Testis (tissue), 2 donors: ENCODE measurements at regions not wholly inside any gene's neighbourhood (a gene's known extent, or its start where the extent isn't known, plus 50 kb on each side); places are given as distances from the start of the nearest gene placed in this dataset.

Source experiments
- DNase-seq: peaks from one replicate; pipeline ENCODE4 v3.0.0-alpha.2; 2019
- H3K27ac ChIP-seq, 2 donors: fragments of 200-600 bp; sonication (generic); one replicate each; pipeline ENCODE4 v1.5.1; 2019
- H3K27me3 ChIP-seq: fragments of 200-600 bp; sonication (generic); one replicate; pipeline ENCODE4 v1.5.1; 2019
- H3K36me3 ChIP-seq: fragments of 200-600 bp; sonication (generic); one replicate; pipeline ENCODE4 v1.5.1; 2017; ENCODE audit warnings: low read depth; ENCODE audit errors: missing control alignments
- H3K4me1 ChIP-seq: fragments of 200-600 bp; sonication (generic); one replicate; pipeline ENCODE4 v1.5.1; 2019
- H3K4me3 ChIP-seq, 2 donors: fragments of 200-600 bp; sonication (generic); one replicate each; pipeline ENCODE4 v1.5.1; 2017 to 2019
- H3K9me3 ChIP-seq: fragments of 200-600 bp; sonication (generic); one replicate; pipeline ENCODE4 v1.5.1; 2017
- POLR2A ChIP-seq: fragments of 450-650 bp; IDR thresholded peaks from one replicate; pipeline ENCODE4 v1.6.1; 2017; ENCODE audit warnings: antibody characterized with exemption, mild to moderate bottlenecking, moderate library complexity
- WGBS, 2 donors: methylation state at CpG; one replicate each; pipeline ENCODE4 v1.1.5; 2018; 5-methylcytosine and 5-hydroxymethylcytosine counted together
- intact Hi-C: fragments of 100-400 bp; cut with DNase I; formaldehyde crosslinking; loops from one replicate; pipeline ENCODE4 v1.15.1; 2023; ENCODE audit warnings: low total_unique reads
- TF ChIP-seq, protein P1 (sequence below), 3 experiments: fragments of 450-650 bp in 2 of 3; fragments of 200-600 bp in 1 of 3; sonication (generic) in 1 of 3; IDR thresholded peaks; one replicate each; pipeline ENCODE4 v1.5.1; 2016 to 2019; ENCODE audit warnings: antibody characterized with exemption in 3 of 3, mild to moderate bottlenecking in 2 of 3, moderate library complexity in 1 of 3

DNA sequence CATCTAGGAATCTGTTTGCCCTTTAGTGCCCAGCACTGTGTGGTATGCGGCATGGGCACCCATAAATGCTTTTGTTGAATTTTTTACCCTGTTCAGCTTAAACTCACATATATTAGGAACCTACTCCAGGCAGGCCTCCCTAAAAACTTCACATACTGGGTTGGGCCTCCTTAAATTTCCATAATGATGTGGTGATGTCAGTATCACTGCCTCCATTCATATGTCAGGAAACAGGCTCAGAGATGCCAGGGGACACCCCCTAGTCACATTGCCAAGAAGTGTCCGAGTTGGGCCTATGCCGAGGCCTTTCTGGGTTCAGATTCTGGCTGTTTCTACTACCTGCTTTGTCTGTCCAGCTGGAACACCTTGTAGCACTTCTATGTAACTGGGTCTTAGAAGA is 55.7 kb upstream of the RUNX3 start:
- Histone ChIP-seq H3K36me3 (no peaks in the 10 kb centered on the region), H3K27ac (no peak overlapping the region), H3K4me1 (no peaks in the 10 kb centered on the region), H3K27me3 (no peaks in the 10 kb centered on the region), H3K4me3 (no peak overlapping the region), H3K9me3 (no peaks in the 10 kb centered on the region)
- TF ChIP-seq, protein P1, sequence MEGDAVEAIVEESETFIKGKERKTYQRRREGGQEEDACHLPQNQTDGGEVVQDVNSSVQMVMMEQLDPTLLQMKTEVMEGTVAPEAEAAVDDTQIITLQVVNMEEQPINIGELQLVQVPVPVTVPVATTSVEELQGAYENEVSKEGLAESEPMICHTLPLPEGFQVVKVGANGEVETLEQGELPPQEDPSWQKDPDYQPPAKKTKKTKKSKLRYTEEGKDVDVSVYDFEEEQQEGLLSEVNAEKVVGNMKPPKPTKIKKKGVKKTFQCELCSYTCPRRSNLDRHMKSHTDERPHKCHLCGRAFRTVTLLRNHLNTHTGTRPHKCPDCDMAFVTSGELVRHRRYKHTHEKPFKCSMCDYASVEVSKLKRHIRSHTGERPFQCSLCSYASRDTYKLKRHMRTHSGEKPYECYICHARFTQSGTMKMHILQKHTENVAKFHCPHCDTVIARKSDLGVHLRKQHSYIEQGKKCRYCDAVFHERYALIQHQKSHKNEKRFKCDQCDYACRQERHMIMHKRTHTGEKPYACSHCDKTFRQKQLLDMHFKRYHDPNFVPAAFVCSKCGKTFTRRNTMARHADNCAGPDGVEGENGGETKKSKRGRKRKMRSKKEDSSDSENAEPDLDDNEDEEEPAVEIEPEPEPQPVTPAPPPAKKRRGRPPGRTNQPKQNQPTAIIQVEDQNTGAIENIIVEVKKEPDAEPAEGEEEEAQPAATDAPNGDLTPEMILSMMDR (IDR thresholded peaks at IDR 0.05) = no peak
- TF ChIP-seq POLR2A = no peak
- WGBS, 2 donors = 85 to 87% methylated on average over 3 of the region's 3 CpGs
- DNase-seq = no peak
- intact Hi-C loops = no loop called here

DNA sequence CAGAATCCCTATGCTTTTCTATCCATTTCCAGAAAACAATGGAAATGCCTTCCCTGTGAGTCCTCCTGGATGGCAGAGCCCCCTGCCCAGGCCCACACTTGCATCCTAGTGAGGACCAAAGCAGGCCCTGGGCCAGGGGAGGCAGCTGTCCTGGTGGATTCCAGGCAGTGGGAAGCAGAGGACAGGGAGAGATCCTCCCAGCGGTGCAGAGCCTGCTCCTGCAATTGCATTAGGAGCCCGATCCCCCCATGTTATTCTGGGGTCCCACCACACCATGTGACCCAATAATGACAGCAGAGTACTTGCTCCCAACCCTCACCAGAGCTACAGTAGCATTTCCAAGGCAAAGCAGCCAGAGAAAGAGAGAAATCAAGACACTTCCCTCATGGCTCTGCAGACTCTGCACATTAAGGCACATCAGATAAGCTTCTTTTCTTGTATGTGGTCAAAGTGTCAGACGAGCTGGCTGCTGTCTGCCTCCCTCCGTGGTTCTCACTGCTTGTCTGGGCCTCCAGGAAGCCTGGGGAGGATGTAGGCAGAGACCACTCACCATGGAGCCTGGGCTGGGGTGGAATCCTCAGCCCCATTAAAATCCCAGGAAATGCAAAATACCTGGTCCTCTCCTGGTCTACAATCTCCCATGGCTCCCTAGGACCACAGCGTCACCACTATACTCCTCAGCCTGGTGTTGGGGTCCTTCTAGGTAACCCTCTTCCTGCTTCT is 54.9 kb upstream of the RUNX3 start:
- no peaks in the 10 kb centered on the region for H3K27me3 ChIP-seq
- TF ChIP-seq POLR2A = no peak
- TF ChIP-seq, protein P1 (IDR thresholded peaks at IDR 0.05) = no peak
- H3K36me3 ChIP-seq = no peaks in the 10 kb centered on the region
- WGBS, 2 donors = 73 to 81% methylated on average over 5 of the region's 5 CpGs
- intact Hi-C loops = no loop called here
- no peaks in the 10 kb centered on the region for H3K9me3 ChIP-seq
- no peak overlapping the region for H3K4me3 ChIP-seq
- H3K27ac ChIP-seq = no peak overlapping the region
- DNase-seq = no peak
- H3K4me1 ChIP-seq = no peaks in the 10 kb centered on the region

DNA sequence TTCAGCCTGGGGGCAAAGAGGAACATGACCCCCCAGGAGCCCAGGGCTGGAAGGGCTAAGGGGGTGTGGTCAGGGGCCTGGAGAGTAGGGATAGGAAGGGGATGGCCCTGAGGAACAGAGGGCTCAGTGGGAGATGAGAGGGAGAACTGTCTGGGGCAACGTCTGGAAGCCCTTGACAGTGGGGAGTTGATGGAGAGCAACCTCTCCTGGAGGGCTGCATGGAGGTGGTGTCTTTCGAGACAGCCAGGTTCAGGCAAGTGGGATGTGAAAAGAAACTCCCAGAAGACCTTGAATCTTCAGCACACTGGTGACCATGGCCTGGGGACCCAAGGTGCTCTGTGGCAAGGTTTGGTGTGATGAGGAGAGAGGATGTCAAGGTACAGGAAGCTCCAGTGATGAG is 54.2 kb upstream of the RUNX3 start:
- Histone ChIP-seq H3K27ac (no peak overlapping the region), H3K4me3 (no peak overlapping the region), H3K9me3 (no peaks in the 10 kb centered on the region), H3K4me1 (no peaks in the 10 kb centered on the region), H3K27me3 (no peaks in the 10 kb centered on the region), H3K36me3 (no peaks in the 10 kb centered on the region)
- 62 to 72% methylated on average over 2 of the region's 2 CpGs for WGBS, 2 donors
- DNase-seq = no peak
- intact Hi-C loops = no loop called here
- TF ChIP-seq, protein P1 (IDR thresholded peaks at IDR 0.05) = no peak
- no peak for TF ChIP-seq POLR2A

DNA sequence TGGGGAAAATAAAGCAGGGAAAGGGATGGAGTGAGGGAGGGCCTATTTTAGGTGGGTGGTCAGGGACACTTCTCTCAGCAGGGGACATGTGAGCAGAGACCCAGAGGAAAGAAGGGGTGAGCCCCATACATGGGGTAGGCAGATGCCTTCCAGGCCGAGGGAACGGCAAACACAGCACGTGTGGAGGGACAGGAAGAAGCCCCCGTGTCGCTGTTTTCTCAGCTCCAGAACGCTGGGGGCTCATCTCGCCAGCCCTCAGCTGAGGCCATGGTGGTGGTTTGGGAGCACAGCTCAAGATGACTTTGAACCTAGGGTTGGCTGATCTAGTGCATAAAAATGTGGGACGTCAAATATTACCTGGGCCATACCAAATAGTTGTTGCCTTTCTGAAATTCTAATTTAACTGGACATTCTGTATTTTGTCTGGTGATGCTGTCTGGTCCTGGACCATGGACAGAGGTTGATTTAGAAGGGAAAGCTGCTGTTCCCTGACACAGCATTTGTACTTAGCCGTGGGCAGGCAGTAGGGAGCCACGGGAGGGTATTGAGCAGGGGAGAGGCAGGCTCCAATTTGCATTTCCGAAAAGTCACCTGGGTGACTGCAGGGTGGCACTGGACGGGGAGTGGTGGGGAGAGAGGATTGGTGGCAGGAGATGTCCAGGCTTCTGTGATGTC is 53.1 kb upstream of the RUNX3 start:
- no peaks in the 10 kb centered on the region for H3K36me3 ChIP-seq
- no peak overlapping the region for H3K4me3 ChIP-seq
- DNase-seq = no peak
- H3K27me3 ChIP-seq = no peaks in the 10 kb centered on the region
- intact Hi-C loops = no loop called here
- TF ChIP-seq, protein P1 (IDR thresholded peaks at IDR 0.05) = no peak
- H3K9me3 ChIP-seq = no peaks in the 10 kb centered on the region
- H3K27ac ChIP-seq = no peak overlapping the region
- WGBS, 2 donors = 72 to 75% methylated on average over 12 of the region's 12 CpGs
- no peaks in the 10 kb centered on the region for H3K4me1 ChIP-seq

DNA sequence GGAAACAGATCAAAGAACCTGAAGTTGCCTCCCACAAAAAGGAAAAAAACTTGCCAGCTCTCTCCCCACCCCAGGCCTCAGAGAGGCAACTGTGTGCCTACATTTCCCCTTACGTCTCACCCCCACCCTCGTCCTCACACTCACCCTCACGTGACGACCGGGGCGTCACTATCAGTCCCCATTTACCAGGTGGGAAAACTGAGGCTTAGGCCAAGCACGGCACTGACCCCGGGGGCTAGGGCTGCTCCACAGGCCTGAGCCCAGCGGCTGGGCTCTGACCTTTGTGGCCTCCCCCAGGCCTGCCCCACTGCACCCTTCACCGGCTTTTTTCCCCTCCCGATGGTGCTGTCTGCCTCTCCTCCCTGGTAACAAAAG is 51.5 kb upstream of the RUNX3 start:
- H3K4me1 ChIP-seq = no peaks in the 10 kb centered on the region
- no peaks in the 10 kb centered on the region for H3K9me3 ChIP-seq
- WGBS, 2 donors = 84% methylated on average over 11 of the region's 11 CpGs
- no peak overlapping the region for H3K27ac ChIP-seq
- no peak for DNase-seq
- no peaks in the 10 kb centered on the region for H3K36me3 ChIP-seq
- H3K4me3 ChIP-seq = no peak overlapping the region
- no peaks in the 10 kb centered on the region for H3K27me3 ChIP-seq
- intact Hi-C loops = no loop called here
- TF ChIP-seq, protein P1 (IDR thresholded peaks at IDR 0.05) = no peak
- no peak for TF ChIP-seq POLR2A
